ENCODE measurements at regions not wholly inside any gene's neighbourhood (a gene's known extent, or its start where the extent isn't known, plus 50 kb on each side); places are given as distances from the start of the nearest gene placed in this dataset.

DNA sequence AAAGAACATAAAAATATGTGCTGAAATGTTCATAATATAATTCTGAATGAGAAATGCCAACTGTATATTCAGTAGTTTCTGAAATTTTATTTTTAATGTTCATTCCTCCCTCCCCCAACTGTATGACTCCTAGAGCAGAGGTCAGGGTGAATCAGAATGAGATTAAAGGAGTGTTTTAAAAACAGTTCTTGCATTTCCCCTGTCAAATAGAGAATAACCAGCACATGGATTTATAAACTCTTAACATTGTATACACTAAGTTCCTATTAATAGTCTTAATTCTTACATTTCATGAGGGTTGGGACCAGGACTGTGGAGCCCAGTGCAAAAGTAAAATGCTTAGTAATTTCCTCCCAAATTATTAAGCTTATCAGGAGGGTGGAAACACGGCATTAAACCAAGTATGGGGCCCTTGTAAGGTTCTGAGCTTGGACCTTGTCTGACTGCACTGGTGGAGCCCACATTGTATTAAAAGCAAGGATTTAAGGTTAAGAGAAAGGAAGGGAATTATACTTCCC lies 474.6 kb upstream of the RAG2 start:
- TF ChIP-seq, protein P1, sequence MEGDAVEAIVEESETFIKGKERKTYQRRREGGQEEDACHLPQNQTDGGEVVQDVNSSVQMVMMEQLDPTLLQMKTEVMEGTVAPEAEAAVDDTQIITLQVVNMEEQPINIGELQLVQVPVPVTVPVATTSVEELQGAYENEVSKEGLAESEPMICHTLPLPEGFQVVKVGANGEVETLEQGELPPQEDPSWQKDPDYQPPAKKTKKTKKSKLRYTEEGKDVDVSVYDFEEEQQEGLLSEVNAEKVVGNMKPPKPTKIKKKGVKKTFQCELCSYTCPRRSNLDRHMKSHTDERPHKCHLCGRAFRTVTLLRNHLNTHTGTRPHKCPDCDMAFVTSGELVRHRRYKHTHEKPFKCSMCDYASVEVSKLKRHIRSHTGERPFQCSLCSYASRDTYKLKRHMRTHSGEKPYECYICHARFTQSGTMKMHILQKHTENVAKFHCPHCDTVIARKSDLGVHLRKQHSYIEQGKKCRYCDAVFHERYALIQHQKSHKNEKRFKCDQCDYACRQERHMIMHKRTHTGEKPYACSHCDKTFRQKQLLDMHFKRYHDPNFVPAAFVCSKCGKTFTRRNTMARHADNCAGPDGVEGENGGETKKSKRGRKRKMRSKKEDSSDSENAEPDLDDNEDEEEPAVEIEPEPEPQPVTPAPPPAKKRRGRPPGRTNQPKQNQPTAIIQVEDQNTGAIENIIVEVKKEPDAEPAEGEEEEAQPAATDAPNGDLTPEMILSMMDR (IDR thresholded peaks at IDR 0.05): no peak
- TF ChIP-seq POLR2AphosphoS5 (IDR thresholded peaks at IDR 0.05): no peak
